ENCODE measurements at regions not wholly inside any gene's neighbourhood (a gene's known extent, or its start where the extent isn't known, plus 50 kb on each side); places are given as distances from the start of the nearest gene placed in this dataset.

GRCh38 chr18:6484659-6485058 lies 69.9 kb upstream of the L3MBTL4 start:
- DNase-seq, result no peak
- WGBS (ENCODE audit: extremely low coverage, insufficient coverage, low lambda C conversion rate), result no CpG with 5 or more reads among the region's 2 CpGs
- Histone ChIP-seq H3K36me3 (ENCODE audit: control insufficient read depth, insufficient read depth, low read length) (no peaks in the 10 kb centered on the region), H3K9ac (ENCODE audit: low read length) (no peak overlapping the region), H3K4me1 (ENCODE audit: control insufficient read depth, low read depth, low read length) (peaks cover 7% of the 10 kb centered on the region), H4K5ac (ENCODE audit: low read length) (no peak overlapping the region), H3K4me2 (ENCODE audit: low read length) (no peak overlapping the region), H3K79me2 (ENCODE audit: control insufficient read depth, insufficient read depth, low read length) (no peaks in the 10 kb centered on the region), H3K56ac (ENCODE audit: low read length) (no peak overlapping the region), H3K27ac (ENCODE audit: low read depth, low read length) (no peak overlapping the region), H4K8ac (ENCODE audit: low read depth, low read length) (no peak overlapping the region), H3K4me3 (ENCODE audit: low read length) (no peak overlapping the region), H3K23ac (ENCODE audit: low read length) (no peak overlapping the region), H3K18ac (ENCODE audit: low read length) (no peak overlapping the region), H2AK5ac (ENCODE audit: low read length) (no peak overlapping the region), H2BK5ac (ENCODE audit: low read length) (no peak overlapping the region), H2BK15ac (replicated peaks; ENCODE audit: low read depth) (no peak overlapping the region), H3K27me3 (ENCODE audit: insufficient read depth, low read length, poor library complexity) (no peaks in the 10 kb centered on the region), H3K79me1 (ENCODE audit: low read length) (no peaks in the 10 kb centered on the region), H2BK120ac (ENCODE audit: low read depth, low read length) (no peak overlapping the region), H3K4ac (ENCODE audit: low read depth, low read length) (no peak overlapping the region)

GRCh38 chr18:6486313-6486712 lies 71.6 kb upstream of the L3MBTL4 start:
- Histone ChIP-seq H3K4me3 (ENCODE audit: low read length) (no peak overlapping the region), H3K23ac (ENCODE audit: low read length) (no peak overlapping the region), H3K79me1 (ENCODE audit: low read length) (no peaks in the 10 kb centered on the region), H3K4ac (ENCODE audit: low read depth, low read length) (no peak overlapping the region), H2BK5ac (ENCODE audit: low read length) (no peak overlapping the region), H3K36me3 (ENCODE audit: control insufficient read depth, insufficient read depth, low read length) (no peaks in the 10 kb centered on the region), H3K4me1 (ENCODE audit: control insufficient read depth, low read depth, low read length) (peaks cover 7% of the 10 kb centered on the region), H4K8ac (ENCODE audit: low read depth, low read length) (no peak overlapping the region), H2BK120ac (ENCODE audit: low read depth, low read length) (no peak overlapping the region), H3K79me2 (ENCODE audit: control insufficient read depth, insufficient read depth, low read length) (no peaks in the 10 kb centered on the region), H2BK15ac (replicated peaks; ENCODE audit: low read depth) (no peak overlapping the region), H3K18ac (ENCODE audit: low read length) (no peak overlapping the region), H3K27ac (ENCODE audit: low read depth, low read length) (no peak overlapping the region), H3K9ac (ENCODE audit: low read length) (no peak overlapping the region), H3K27me3 (ENCODE audit: insufficient read depth, low read length, poor library complexity) (no peaks in the 10 kb centered on the region), H4K5ac (ENCODE audit: low read length) (no peak overlapping the region), H3K56ac (ENCODE audit: low read length) (no peak overlapping the region), H2AK5ac (ENCODE audit: low read length) (no peak overlapping the region), H3K4me2 (ENCODE audit: low read length) (no peak overlapping the region)
- WGBS (ENCODE audit: extremely low coverage, insufficient coverage, low lambda C conversion rate), result no CpG with 5 or more reads among the region's 3 CpGs
- DNase-seq, result no peak

GRCh38 chr18:6486764-6487426 lies 72.2 kb upstream of the L3MBTL4 start:
- H3K79me1 ChIP-seq (ENCODE audit: low read length), result no peaks in the 10 kb centered on the region
- H3K56ac ChIP-seq (ENCODE audit: low read length), result no peak overlapping the region
- WGBS (ENCODE audit: extremely low coverage, insufficient coverage, low lambda C conversion rate), result no CpG with 5 or more reads among the region's 5 CpGs

GRCh38 chr18:6487968-6488367 lies 73.3 kb upstream of the L3MBTL4 start:
- no peak overlapping the region for H2BK120ac ChIP-seq (ENCODE audit: low read depth, low read length)
- H3K27me3 ChIP-seq (ENCODE audit: insufficient read depth, low read length, poor library complexity), result no peaks in the 10 kb centered on the region
- no peak overlapping the region for H3K23ac ChIP-seq (ENCODE audit: low read length)
- H3K79me2 ChIP-seq (ENCODE audit: control insufficient read depth, insufficient read depth, low read length), result no peaks in the 10 kb centered on the region
- no peak overlapping the region for H4K5ac ChIP-seq (ENCODE audit: low read length)
- no CpG with 5 or more reads among the region's 1 CpG for WGBS (ENCODE audit: extremely low coverage, insufficient coverage, low lambda C conversion rate)
- H4K8ac ChIP-seq (ENCODE audit: low read depth, low read length), result no peak overlapping the region
- peak; percentile 68 for DNase-seq
- no peaks in the 10 kb centered on the region for H3K36me3 ChIP-seq (ENCODE audit: control insufficient read depth, insufficient read depth, low read length)
- H3K18ac ChIP-seq (ENCODE audit: low read length), result no peak overlapping the region
- peaks cover 7% of the 10 kb centered on the region for H3K4me1 ChIP-seq (ENCODE audit: control insufficient read depth, low read depth, low read length)
- H3K9ac ChIP-seq (ENCODE audit: low read length), result no peak overlapping the region
- H3K4ac ChIP-seq (ENCODE audit: low read depth, low read length), result no peak overlapping the region
- no peak overlapping the region for H3K27ac ChIP-seq (ENCODE audit: low read depth, low read length)
- no peak overlapping the region for H2BK15ac ChIP-seq (replicated peaks; ENCODE audit: low read depth)
- no peak overlapping the region for H2AK5ac ChIP-seq (ENCODE audit: low read length)
- no peak overlapping the region for H3K4me2 ChIP-seq (ENCODE audit: low read length)
- H2BK5ac ChIP-seq (ENCODE audit: low read length), result no peak overlapping the region
- no peaks in the 10 kb centered on the region for H3K79me1 ChIP-seq (ENCODE audit: low read length)
- H3K56ac ChIP-seq (ENCODE audit: low read length), result no peak overlapping the region
- H3K4me3 ChIP-seq (ENCODE audit: low read length), result no peak overlapping the region

More at GRCh38 chr18:6486764-6487426, 72.2 kb upstream of the L3MBTL4 start:
- Histone ChIP-seq H3K18ac (ENCODE audit: low read length) (no peak overlapping the region), H3K79me2 (ENCODE audit: control insufficient read depth, insufficient read depth, low read length) (no peaks in the 10 kb centered on the region), H3K27ac (ENCODE audit: low read depth, low read length) (no peak overlapping the region), H3K4me3 (ENCODE audit: low read length) (no peak overlapping the region), H3K4ac (ENCODE audit: low read depth, low read length) (no peak overlapping the region), H2BK15ac (replicated peaks; ENCODE audit: low read depth) (no peak overlapping the region), H3K27me3 (ENCODE audit: insufficient read depth, low read length, poor library complexity) (no peaks in the 10 kb centered on the region), H2BK120ac (ENCODE audit: low read depth, low read length) (no peak overlapping the region), H4K5ac (ENCODE audit: low read length) (no peak overlapping the region), H3K4me1 (ENCODE audit: control insufficient read depth, low read depth, low read length) (peaks cover 7% of the 10 kb centered on the region), H3K4me2 (ENCODE audit: low read length) (no peak overlapping the region), H2BK5ac (ENCODE audit: low read length) (no peak overlapping the region), H3K23ac (ENCODE audit: low read length) (no peak overlapping the region), H3K36me3 (ENCODE audit: control insufficient read depth, insufficient read depth, low read length) (no peaks in the 10 kb centered on the region), H4K8ac (ENCODE audit: low read depth, low read length) (no peak overlapping the region), H3K9ac (ENCODE audit: low read length) (no peak overlapping the region), H2AK5ac (ENCODE audit: low read length) (no peak overlapping the region)
- peak; percentile 75 for DNase-seq

GRCh38 chr18:6488956-6489355 lies 74.2 kb upstream of the L3MBTL4 start:
- Histone ChIP-seq H3K4ac (ENCODE audit: low read depth, low read length) (no peak overlapping the region), H2AK5ac (ENCODE audit: low read length) (no peak overlapping the region), H3K79me2 (ENCODE audit: control insufficient read depth, insufficient read depth, low read length) (no peaks in the 10 kb centered on the region), H3K18ac (ENCODE audit: low read length) (peak overlapping the region; percentile 60), H3K79me1 (ENCODE audit: low read length) (no peaks in the 10 kb centered on the region), H3K23ac (ENCODE audit: low read length) (no peak overlapping the region), H3K56ac (ENCODE audit: low read length) (no peak overlapping the region), H3K36me3 (ENCODE audit: control insufficient read depth, insufficient read depth, low read length) (no peaks in the 10 kb centered on the region), H3K4me1 (ENCODE audit: control insufficient read depth, low read depth, low read length) (peaks cover 7% of the 10 kb centered on the region), H2BK15ac (replicated peaks; ENCODE audit: low read depth) (no peak overlapping the region), H3K27ac (ENCODE audit: low read depth, low read length) (no peak overlapping the region), H3K9ac (ENCODE audit: low read length) (no peak overlapping the region), H4K5ac (ENCODE audit: low read length) (no peak overlapping the region), H4K8ac (ENCODE audit: low read depth, low read length) (no peak overlapping the region), H3K4me3 (ENCODE audit: low read length) (no peak overlapping the region), H2BK5ac (ENCODE audit: low read length) (no peak overlapping the region), H2BK120ac (ENCODE audit: low read depth, low read length) (no peak overlapping the region), H3K4me2 (ENCODE audit: low read length) (no peak overlapping the region), H3K27me3 (ENCODE audit: insufficient read depth, low read length, poor library complexity) (no peaks in the 10 kb centered on the region)
- no peak for DNase-seq
- no CpG with 5 or more reads among the region's 1 CpG for WGBS (ENCODE audit: extremely low coverage, insufficient coverage, low lambda C conversion rate)

- Histone ChIP-seq H3K4me2 (ENCODE audit: low read length) (no peak overlapping the region), H3K4me1 (ENCODE audit: control insufficient read depth, low read depth, low read length) (peaks cover 7% of the 10 kb centered on the region), H3K23ac (ENCODE audit: low read length) (no peak overlapping the region), H4K5ac (ENCODE audit: low read length) (no peak overlapping the region), H2BK15ac (replicated peaks; ENCODE audit: low read depth) (no peak overlapping the region), H3K18ac (ENCODE audit: low read length) (no peak overlapping the region), H3K4me3 (ENCODE audit: low read length) (no peak overlapping the region), H2BK120ac (ENCODE audit: low read depth, low read length) (no peak overlapping the region), H2BK5ac (ENCODE audit: low read length) (no peak overlapping the region), H3K4ac (ENCODE audit: low read depth, low read length) (no peak overlapping the region), H3K9ac (ENCODE audit: low read length) (no peak overlapping the region), H3K79me1 (ENCODE audit: low read length) (no peaks in the 10 kb centered on the region), H3K36me3 (ENCODE audit: control insufficient read depth, insufficient read depth, low read length) (no peaks in the 10 kb centered on the region), H2AK5ac (ENCODE audit: low read length) (no peak overlapping the region), H4K8ac (ENCODE audit: low read depth, low read length) (no peak overlapping the region), H3K79me2 (ENCODE audit: control insufficient read depth, insufficient read depth, low read length) (no peaks in the 10 kb centered on the region), H3K27ac (ENCODE audit: low read depth, low read length) (no peak overlapping the region), H3K27me3 (ENCODE audit: insufficient read depth, low read length, poor library complexity) (no peaks in the 10 kb centered on the region), H3K56ac (ENCODE audit: low read length) (no peak overlapping the region)
- no peak for DNase-seq
- no CpG with 5 or more reads among the region's 2 CpGs for WGBS (ENCODE audit: extremely low coverage, insufficient coverage, low lambda C conversion rate)
Observed at GRCh38 chr18:6489977-6490376, 75.3 kb upstream of the L3MBTL4 start.
